Stimulated activated naive CD8-positive, alpha-beta T cell treated with anti-CD3 and anti-CD28 coated beads, Interleukin-15, amount 100 ng/mL, for 72 hours (primary cell): ENCODE measurements at regions not wholly inside any gene's neighbourhood (a gene's known extent, or its start where the extent isn't known, plus 50 kb on each side); places are given as distances from the start of the nearest gene placed in this dataset.
A peak's percentile ranks its signal among the peaks of the same experiment; 100 is the strongest.
"Not testable (repeated sequence)": the region's sequence is repeated elsewhere in the genome, so short reads cannot be mapped to it uniquely, and the experiment has no call there.

Experiments
- ATAC-seq: fragments of 150-1000 bp; cut with Tn5 transposase; 2 replicates; pipeline ENCODE4 v1.10.0; 2021; ENCODE audit warnings: mild to moderate bottlenecking, moderate library complexity
- DNase-seq, 2 donors: peaks; one replicate each; pipeline ENCODE4 v3.0.0; 2021 to 2022
- H3K27ac Mint-ChIP-seq, 2 donors: one replicate each; pipeline ENCODE4 v1.8.0; 2022; ENCODE audit warnings: mild to moderate bottlenecking in 2 of 2, mixed read lengths in 2 of 2, moderate library complexity in 2 of 2
- H3K27me3 Mint-ChIP-seq: one replicate; pipeline ENCODE4 v1.8.0; 2022; ENCODE audit warnings: mixed read lengths
- H3K4me1 Mint-ChIP-seq: one replicate; pipeline ENCODE4 v1.8.0; 2022; ENCODE audit warnings: mild to moderate bottlenecking, mixed read lengths
- H3K4me3 Mint-ChIP-seq, 2 donors: one replicate each; pipeline ENCODE4 v1.8.0; 2022; ENCODE audit warnings: mild to moderate bottlenecking in 2 of 2, mixed read lengths in 2 of 2, moderate library complexity in 1 of 2
- H3K9me3 Mint-ChIP-seq, 2 donors: one replicate each; pipeline ENCODE4 v1.8.0; 2022; ENCODE audit warnings: mixed read lengths in 2 of 2

- ATAC-seq (no peak), DNase-seq (no peak)
- H3K4me3 Mint-ChIP-seq: no peak overlapping the region
- H3K27ac Mint-ChIP-seq: no peak overlapping the region
- H3K27me3 Mint-ChIP-seq: peaks cover 53% of the 10 kb centered on the region
- H3K9me3 Mint-ChIP-seq: peaks cover 25 to 27% of the 10 kb centered on the region in 2 donors
- H3K4me1 Mint-ChIP-seq: peaks cover 19% of the 10 kb centered on the region
Measured at GRCh38 chr14:97036086-97036852, 239.1 kb downstream of the VRK1 start.

DNA sequence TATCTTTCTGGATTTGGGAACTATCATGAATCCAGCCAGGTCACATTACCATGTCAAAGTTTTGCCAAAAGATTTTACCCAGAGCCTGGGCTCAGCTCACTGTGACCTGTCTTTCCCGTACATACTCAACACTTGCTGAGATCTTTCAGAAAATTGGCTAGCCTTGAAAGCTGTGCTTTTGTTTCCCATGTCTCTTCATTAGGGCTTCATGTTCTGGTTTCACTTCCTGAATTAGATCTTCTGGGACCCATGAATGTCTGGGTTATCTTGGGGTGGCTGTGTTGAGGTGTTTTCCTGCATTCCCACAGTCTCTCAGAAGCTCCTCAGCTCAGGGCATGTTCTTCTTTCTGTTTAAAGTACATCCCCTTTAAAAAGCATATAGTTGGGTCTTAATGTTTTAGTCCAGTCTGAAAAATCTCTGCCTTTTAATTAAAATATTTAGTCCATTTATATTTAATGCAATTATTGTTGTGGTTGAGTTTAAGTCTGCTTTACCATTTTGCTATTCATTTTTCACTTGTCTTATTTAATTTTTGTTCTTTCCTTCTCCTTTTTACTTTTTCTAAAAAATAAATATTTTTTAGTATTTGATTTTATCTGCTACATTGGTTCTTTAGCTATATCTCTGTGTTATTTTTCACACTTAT is 242.7 kb downstream of the VRK1 start:
- Mint-ChIP-seq H3K4me3 (no peak overlapping the region), H3K27me3 (peaks cover 18% of the 10 kb centered on the region), H3K9me3 (peaks cover 26 to 31% of the 10 kb centered on the region in 2 donors), H3K27ac (no peak overlapping the region), H3K4me1 (no peaks in the 10 kb centered on the region)
- DNase-seq (no peak), ATAC-seq (no peak)

DNA sequence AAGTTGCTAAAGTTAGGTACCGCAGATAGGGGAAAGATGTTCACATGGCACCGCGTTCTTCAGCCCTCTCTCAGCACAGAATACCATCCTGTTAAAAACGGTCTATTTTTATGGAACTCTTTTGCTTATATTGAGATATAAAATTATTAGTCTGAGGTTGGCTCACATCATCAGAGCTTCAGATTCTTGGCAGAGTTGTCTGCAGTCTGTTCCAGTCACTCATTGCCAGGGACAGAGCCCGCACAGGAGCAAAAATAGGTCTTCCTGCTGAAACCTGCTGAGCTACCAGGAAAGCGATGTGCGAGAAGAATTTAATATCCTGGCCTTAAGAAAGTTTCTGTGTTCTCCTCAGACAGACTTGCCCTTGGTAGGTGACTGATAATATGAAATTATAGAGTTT is 249.8 kb downstream of the VRK1 start:
- Mint-ChIP-seq H3K9me3 (peaks cover 0 to 5% of the 10 kb centered on the region in 2 donors), H3K4me3 (no peak overlapping the region), H3K27me3 (no peaks in the 10 kb centered on the region), H3K27ac (no peak overlapping the region), H3K4me1 (no peaks in the 10 kb centered on the region)
- DNase-seq: no peak
- no peak for ATAC-seq

- Mint-ChIP-seq H3K9me3 (no peaks in the 10 kb centered on the region), H3K27ac (no peak overlapping the region), H3K4me1 (no peaks in the 10 kb centered on the region), H3K4me3 (no peak overlapping the region), H3K27me3 (no peaks in the 10 kb centered on the region)
- no peak for ATAC-seq
- no peak for DNase-seq
Measured at GRCh38 chr14:97052001-97052400, 254.8 kb downstream of the VRK1 start.

GRCh38 chr14:97053941-97054340 is 256.8 kb downstream of the VRK1 start:
- Mint-ChIP-seq H3K27ac (no peak overlapping the region), H3K4me3 (no peak overlapping the region), H3K9me3 (no peaks in the 10 kb centered on the region), H3K27me3 (no peaks in the 10 kb centered on the region), H3K4me1 (no peaks in the 10 kb centered on the region)
- no peak for DNase-seq
- ATAC-seq: no peak

DNA sequence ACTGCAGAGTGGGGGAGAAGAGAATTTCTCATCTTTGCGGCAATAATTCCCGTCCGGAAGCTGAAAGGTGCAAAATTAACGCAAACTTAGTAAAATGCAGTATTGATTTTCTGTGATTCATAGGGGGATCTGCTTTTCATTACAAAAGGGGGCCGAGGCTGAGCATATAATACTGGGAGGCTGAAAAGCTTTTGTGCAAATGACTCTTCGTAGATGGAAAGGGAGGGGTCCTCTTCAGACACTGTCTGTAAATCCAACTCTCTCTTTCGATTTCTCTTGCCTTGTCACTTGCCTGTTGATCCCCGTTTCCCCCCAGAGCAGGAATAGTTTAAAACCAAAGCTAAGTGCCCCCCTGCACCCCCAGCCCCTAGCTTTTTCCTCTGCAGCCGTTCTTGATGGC is 258.2 kb downstream of the VRK1 start:
- Mint-ChIP-seq H3K4me3 (no peak overlapping the region), H3K9me3 (no peaks in the 10 kb centered on the region), H3K27ac (no peak overlapping the region), H3K27me3 (no peaks in the 10 kb centered on the region), H3K4me1 (no peaks in the 10 kb centered on the region)
- no peak for ATAC-seq
- DNase-seq: no peak

- DNase-seq (no peak), ATAC-seq (no peak)
- H3K4me1 Mint-ChIP-seq: no peaks in the 10 kb centered on the region
- H3K4me3 Mint-ChIP-seq: no peak overlapping the region
- H3K27ac Mint-ChIP-seq: no peak overlapping the region
- H3K27me3 Mint-ChIP-seq: no peaks in the 10 kb centered on the region
- H3K9me3 Mint-ChIP-seq: no peaks in the 10 kb centered on the region
Measured at GRCh38 chr14:97056086-97056485, 258.9 kb downstream of the VRK1 start.

GRCh38 chr14:97057238-97058073 is 260.3 kb downstream of the VRK1 start:
- Mint-ChIP-seq H3K4me3 (no peak overlapping the region), H3K27ac (no peak overlapping the region), H3K9me3 (no peaks in the 10 kb centered on the region), H3K4me1 (no peaks in the 10 kb centered on the region), H3K27me3 (no peaks in the 10 kb centered on the region)
- DNase-seq: no peak
- ATAC-seq: no peak

DNA sequence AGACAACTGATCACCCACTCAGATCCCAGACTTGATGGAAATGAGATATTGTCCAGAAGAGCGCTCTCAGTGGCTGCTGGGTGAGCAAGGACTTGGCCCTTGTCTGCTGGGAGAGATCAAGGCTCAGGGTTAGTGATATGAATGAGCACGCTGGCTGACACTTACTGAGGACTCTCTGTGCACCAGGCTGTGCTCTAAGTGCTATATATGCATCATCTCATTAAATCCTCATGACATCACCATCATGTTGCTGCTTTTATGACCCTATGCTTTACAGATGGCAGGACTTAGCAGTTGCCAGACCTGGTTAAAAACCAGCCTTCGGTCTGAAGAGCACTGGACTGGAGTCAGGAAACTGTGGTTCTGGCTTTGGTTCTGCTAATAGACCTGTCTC is 260.9 kb downstream of the VRK1 start:
- no peaks in the 10 kb centered on the region for H3K27me3 Mint-ChIP-seq
- no peak for ATAC-seq
- DNase-seq: no peak
- H3K4me1 Mint-ChIP-seq: no peaks in the 10 kb centered on the region
- no peaks in the 10 kb centered on the region for H3K9me3 Mint-ChIP-seq
- no peak overlapping the region for H3K4me3 Mint-ChIP-seq
- no peak overlapping the region for H3K27ac Mint-ChIP-seq

GRCh38 chr14:97058589-97058988 is 261.4 kb downstream of the VRK1 start:
- H3K9me3 Mint-ChIP-seq: no peaks in the 10 kb centered on the region
- no peak overlapping the region for H3K4me3 Mint-ChIP-seq
- no peak overlapping the region for H3K27ac Mint-ChIP-seq
- ATAC-seq: no peak
- DNase-seq: no peak
- no peaks in the 10 kb centered on the region for H3K27me3 Mint-ChIP-seq
- H3K4me1 Mint-ChIP-seq: no peaks in the 10 kb centered on the region

- Mint-ChIP-seq H3K9me3 (no peaks in the 10 kb centered on the region), H3K4me3 (no peak overlapping the region), H3K4me1 (peaks cover 6% of the 10 kb centered on the region), H3K27ac (no peak overlapping the region), H3K27me3 (no peaks in the 10 kb centered on the region)
- DNase-seq (no peak), ATAC-seq (no peak)
Measured at GRCh38 chr14:97061198-97061597, 264.0 kb downstream of the VRK1 start.

DNA sequence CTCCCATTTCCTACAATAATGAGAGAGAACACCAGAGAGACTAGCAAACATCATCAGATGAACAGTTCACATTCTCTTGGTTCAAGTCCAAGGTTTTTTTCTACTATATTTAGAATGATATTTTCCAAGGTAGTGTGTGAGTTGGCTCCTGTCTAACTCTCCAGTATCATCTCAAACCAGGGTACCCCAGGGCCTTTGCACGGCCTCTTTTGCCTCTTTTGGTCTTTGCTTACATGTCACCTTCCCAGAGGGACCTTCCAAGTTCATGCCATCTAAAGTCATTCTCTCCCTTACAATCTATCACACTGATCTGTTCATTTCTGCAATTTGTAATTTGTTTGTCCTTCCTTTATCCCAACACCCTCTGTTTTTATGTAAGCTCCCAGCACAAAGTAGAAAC is 264.5 kb downstream of the VRK1 start:
- H3K4me1 Mint-ChIP-seq: peaks cover 6% of the 10 kb centered on the region
- H3K4me3 Mint-ChIP-seq: no peak overlapping the region
- H3K9me3 Mint-ChIP-seq: no peaks in the 10 kb centered on the region
- ATAC-seq (no peak), DNase-seq (no peak)
- H3K27me3 Mint-ChIP-seq: no peaks in the 10 kb centered on the region
- no peak overlapping the region for H3K27ac Mint-ChIP-seq

DNA sequence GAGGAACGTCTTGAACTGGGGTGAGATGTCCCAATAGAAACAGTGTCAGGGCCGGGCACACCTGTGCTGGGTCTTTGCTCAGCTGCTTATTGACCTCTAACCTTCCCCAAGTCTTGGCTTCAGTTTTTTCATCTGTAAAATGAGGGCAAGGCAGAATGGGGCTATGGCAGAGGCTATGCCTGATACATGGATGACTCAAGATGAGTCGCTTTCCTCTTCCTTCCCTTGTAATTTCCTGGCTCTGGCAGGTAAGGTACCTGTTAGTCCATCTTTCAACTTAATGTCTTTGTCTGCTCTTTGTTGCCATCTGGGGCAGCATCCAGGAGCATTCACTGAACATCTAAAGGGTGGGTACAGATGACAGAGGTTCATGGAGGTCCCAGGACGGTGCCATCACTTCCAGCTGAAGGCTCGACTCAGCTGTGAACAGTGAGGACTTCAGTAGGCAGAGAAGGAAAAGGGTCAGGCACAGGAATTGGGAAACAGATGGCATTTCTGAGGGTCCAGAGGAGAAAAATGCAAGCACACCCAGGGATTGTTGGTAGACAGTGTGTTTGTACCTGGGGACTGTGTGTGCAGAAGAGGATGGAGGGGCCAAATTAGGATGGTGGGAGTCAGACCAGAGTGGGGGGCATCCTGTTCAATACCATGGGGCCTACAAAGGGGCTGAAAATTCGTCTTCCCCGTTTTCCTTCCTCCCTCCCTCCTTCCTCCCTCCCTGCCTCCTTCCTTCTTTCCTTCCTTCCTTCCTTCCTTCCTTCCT is 268.3 kb downstream of the VRK1 start:
- Mint-ChIP-seq H3K27ac (peak overlapping the region in 1 of 2 donors; percentile 7), H3K27me3 (no peaks in the 10 kb centered on the region), H3K4me1 (peaks cover 6% of the 10 kb centered on the region), H3K9me3 (no peaks in the 10 kb centered on the region), H3K4me3 (no peak overlapping the region)
- ATAC-seq (no peak), DNase-seq (no peak)

DNA sequence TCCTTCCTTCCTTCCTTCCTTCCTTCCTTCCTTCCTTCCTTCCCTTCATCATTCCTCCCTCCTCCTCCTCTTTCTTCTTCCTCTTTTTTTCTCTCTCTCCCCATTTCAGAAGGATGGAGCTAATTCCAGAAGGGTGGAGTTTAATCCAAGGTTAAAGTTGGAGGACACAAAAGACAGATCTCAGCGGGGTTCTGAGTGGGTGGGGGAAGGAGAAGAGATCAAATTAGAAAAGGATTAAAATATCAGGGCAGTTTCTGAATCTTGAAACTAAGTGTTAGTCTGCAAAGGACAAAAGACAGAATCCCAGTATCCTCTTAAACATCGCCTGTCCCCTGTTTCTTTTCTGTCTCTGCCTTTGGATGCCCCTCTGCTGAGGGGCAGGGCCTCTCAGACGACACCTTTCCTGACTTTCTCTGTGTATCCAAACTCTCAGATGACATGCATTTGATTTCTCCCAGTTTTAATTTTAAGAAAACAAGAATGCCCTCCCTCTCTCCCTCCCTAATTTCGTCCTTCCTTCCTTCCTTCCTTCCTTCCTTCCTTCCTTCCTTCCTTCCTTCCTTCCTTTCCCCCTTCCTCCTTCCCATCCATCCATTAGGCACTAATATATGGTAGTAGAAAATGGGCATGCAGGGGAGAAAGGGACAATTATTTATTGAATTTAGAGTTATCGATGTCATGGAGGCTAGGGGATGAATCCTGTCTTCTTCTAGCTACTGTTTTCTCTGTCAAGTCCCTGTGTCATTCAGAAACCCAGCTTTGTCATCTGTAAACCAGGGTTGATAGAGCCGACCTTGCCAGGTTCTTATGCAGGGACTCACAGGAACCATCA is 269.1 kb downstream of the VRK1 start:
- H3K27me3 Mint-ChIP-seq: no peaks in the 10 kb centered on the region
- no peak for ATAC-seq
- H3K9me3 Mint-ChIP-seq: no peaks in the 10 kb centered on the region
- H3K27ac Mint-ChIP-seq: no peak overlapping the region
- DNase-seq: no peak
- H3K4me3 Mint-ChIP-seq: no peak overlapping the region
- peaks cover 6% of the 10 kb centered on the region for H3K4me1 Mint-ChIP-seq

GRCh38 chr14:97068293-97068692 is 271.1 kb downstream of the VRK1 start:
- peak overlapping the region in 1 of 2 donors; percentile 36 for H3K27ac Mint-ChIP-seq
- DNase-seq, H3K4me3 Mint-ChIP-seq, H3K27me3 Mint-ChIP-seq, ATAC-seq, H3K9me3 Mint-ChIP-seq, H3K4me1 Mint-ChIP-seq: not testable (repeated sequence)
